Epidermal melanocyte (primary cell): ENCODE measurements at regions not wholly inside any gene's neighbourhood (a gene's known extent, or its start where the extent isn't known, plus 50 kb on each side); places are given as distances from the start of the nearest gene placed in this dataset.

Source experiments
- DNase-seq: peaks from one replicate; pipeline ENCODE4 v3.0.0; 2011; ENCODE audit warnings: low spot score; ENCODE audit not compliant: insufficient read length

DNA sequence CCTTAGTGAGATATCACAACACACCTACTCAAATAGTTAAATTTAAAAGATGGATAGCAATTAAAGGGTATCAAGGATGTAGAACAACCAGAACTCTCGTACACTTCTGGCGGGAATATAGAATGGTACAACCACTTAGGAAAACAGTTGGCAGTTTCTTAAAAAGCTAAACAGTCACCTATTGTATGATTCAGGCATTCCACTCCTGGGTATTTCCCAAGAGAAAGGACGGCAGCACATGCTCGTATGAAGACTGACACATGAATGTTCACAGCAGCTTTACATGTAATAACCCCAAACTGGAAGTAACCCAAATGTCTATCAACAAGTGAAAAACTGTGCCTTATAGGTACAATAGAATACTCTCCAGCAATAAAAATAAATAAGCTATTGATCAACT lies 465.2 kb downstream of the VRK1 start:
- DNase-seq: no peak

DNA sequence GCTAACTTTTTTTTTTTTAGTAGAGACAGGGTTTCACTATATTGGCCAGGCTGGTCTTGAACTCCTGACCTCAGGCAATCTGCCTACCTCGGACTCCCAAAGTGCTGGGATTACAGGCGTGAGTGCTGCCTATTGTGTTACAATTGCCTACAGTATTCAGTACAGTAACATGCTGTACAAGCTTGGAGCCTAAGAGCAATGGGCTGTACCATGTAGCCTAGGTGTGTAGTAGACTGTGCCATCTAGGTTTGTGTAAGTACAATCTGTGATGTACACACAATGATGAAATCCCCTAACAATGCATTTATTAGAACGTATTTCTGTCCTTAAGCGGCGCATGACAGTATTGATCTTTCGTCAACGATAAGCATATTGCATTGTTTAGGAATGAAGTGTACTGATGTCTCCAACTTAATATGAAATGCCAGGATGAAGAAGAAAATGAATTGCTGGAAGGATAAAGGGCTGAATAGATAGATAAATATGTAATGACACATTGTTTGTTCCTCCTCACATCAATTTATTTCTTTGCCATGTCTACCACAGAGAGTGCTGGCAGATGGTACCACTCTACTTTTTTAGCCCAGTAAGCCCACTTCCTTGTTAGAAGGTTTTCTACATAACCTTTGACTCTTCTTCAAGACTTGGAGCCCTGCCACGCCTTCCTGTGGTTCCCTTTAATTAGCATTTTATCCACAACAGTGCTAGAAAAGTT lies 467.5 kb downstream of the VRK1 start:
- DNase-seq: no peak

DNA sequence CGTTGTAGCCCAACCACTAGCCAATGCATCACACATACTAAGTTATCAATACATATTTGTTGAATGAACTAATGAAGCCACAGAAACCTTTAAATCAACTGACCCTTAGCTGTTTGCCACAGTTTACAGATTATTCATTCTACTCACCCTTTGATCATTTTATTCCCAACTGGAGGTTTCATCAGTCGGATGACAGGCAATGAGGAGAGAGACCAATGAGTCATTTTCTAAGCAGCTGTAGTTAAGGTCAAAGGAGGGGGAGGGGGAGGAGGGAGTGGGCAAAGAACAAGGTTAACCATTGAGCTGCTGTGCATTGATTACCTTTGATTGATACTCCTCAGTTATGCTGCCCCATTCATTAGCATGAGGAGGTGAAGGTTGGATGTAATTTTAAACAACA lies 469.5 kb downstream of the VRK1 start:
- DNase-seq: no peak

DNA sequence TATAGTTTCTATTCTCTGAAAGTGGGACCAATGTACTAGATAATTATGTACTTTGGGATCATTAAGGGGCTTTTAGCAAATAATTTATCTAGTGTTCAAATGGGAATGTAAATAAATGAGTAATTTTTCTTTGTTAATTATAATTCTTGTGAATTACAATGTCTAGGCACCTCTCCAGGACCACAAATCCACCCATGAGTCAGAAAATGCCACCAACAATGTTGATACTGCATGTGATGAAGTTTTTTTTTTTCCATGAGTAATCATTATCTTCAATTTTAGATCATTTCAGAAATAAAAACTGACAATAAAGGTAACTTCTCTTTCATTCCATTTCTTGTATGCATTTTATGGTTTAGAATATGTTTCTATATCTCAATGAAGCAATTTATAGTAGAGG lies 470.3 kb downstream of the VRK1 start:
- no peak for DNase-seq

DNA sequence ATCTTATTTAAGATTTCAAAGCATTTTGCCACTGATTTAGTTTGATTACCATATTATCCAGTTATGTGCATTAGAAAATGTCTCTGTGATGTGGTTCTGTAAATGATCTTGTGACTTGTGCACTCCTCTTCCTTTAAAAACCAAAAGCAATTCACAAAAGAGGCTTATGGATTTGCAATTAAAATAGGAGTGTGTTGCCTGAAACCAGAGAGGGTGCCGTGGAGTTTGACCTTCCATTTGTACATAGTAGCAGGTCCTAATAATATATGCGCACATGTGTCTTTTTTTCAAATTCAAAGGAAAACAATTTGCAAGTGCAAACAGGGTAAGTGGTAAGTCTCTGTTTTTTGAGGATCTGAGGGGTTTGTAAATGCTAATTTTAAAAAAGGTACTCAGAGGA lies 470.9 kb downstream of the VRK1 start:
- no peak for DNase-seq

DNA sequence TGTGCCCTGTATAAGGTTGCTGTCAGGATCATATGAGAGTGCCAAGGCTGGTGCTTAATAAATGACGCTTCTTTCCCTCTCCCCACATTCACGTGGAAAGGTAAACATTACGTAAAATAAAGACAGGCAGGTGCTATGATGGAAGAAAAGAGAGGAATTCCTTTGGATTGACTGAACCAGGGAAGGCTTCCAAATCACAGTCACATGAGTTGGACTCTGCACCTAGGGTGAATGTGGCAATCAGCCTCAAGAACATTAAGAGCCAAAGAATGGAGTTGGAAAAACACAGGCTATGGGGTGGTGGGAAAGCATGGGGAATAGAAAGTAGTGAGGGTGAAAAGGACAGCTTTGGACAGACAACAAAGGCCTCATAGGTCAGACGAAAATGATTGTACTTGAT lies 473.1 kb downstream of the VRK1 start:
- DNase-seq: no peak

DNA sequence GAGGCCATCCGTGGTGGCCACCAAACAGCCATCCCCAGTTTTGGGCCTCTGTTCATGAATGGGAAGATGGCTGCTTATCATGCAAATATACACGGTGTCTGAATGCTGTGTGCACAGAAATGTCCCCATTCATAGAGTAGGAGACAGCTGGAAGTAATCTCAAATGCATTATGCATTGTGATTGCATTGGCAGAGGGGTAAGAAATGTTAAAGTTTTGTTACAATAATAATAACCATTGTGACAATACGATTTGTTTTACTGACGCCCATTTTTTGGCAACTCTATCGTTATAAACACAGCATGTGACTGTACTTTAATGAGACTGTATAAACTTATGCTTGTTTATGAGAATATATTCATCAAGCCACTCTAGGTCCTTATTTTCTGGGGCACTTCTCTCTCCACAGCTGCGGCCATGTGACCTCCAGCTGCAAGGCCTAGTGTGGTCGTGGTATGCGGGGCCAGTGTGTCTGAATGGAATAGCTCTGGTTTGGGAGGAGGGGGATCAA lies 474.3 kb downstream of the VRK1 start:
- no peak for DNase-seq

DNA sequence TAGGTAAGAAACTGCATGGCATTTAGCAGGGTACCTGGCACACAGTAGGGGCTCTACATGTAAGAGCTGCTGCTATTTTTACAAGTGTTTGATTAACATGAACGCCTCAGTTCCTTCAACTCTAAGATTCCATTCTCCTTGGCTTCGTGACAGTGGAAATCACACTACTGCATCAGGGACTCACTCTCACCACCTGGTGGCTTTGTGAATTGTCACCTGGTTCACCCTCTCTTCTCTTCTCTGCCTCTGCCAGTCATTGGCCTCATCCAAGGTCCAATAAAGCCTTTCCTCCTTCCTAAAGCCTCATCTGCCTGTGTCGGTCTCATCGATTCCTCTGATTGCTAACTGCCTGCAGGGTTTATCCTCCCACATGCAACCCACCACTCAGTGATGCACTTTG lies 476.4 kb downstream of the VRK1 start:
- no peak for DNase-seq

DNA sequence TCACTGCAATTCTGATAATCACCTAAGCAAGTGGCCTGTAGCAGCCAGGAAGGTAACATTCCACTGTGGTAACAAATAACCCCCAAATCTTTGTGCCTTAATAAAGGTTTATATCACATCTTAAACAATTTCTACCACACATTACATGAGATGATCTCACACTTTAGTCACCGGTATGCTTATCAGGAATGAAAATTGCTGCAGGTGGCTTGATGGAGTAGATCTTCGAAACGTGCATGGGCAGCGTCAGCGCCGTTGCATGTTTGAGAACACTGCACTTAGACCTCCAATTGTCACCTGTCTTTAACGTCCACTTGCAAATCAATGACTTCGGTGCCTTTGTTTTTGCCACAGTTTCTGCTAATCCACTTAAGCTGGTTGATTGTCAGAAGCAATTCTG lies 477.4 kb downstream of the VRK1 start:
- no peak for DNase-seq

DNA sequence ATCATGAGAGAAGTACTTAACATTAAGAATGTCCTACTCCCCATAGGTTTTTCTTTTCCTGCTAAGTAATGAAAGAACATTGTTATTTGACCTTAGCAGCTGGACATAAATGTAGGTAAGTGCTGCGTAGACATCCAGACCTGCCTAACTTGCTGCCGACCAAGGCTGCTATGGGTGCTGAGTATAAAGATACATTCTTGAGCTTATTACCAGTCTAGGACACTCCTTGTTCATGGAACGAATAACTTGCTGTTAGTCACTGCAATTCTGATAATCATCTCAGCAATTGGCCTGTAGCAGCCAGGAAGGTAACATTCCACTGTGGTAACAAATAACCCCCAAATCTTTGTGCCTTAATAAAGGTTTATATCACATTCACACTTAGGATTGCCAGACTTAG lies 478.1 kb downstream of the VRK1 start:
- DNase-seq: no peak

DNA sequence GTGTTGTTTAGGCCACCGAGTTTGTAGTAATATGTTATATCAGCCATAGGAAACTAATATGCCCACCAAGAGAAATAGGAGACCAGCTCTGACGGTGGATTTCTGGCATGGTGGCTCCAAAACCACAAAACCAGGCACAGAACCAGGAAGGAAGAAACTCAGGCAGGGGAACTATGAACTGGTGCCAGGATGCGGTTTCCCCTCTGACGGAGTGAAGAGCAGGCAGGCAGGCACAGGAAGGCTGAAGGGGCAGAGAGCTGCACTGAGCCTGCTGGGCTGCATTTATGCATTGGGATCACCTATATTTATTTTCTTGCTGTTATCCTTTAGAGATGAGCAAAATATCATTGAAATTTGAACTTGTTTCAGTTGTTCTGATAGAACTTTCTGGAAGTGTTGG lies 479.4 kb downstream of the VRK1 start:
- DNase-seq: no peak

DNA sequence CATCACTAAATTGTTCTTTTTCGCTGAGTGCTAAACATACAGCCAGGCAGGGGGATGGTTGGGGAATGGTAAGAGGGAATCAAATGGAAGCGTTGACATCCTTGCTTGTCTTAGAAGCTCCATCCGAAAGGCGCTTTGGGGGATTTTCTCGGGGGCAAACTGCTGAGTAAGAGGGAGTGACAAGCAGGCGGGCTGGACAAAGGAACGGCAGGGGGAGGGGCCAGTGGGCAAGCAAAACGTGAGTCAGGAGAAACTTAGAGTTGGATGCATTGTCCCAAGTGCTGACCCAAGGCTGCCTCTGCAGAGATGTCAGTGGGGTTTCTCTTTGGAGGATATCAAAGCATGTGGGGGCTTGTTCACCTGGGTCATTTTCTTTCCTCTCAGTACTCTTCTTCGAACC lies 480.5 kb downstream of the VRK1 start:
- no peak for DNase-seq

DNA sequence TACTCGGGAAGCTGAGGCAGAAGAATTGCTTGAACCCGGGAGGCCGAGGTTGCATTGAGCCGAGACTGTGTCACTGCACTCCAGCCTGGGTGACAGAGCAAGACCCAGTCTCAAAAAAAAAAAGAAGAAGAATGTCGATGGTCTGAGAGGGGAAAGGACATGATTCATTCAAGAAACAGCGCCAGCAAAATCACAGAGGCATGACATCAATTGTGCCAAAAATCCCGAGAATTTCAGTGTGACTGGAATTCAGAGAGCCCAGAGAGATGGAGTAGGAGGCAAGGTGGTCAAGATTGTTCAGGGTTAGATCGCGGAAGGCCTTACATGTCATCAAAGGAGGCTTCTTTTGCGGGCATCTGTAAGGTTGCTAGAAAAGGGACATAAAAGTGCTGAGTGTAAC lies 483.3 kb downstream of the VRK1 start:
- DNase-seq: no peak

DNA sequence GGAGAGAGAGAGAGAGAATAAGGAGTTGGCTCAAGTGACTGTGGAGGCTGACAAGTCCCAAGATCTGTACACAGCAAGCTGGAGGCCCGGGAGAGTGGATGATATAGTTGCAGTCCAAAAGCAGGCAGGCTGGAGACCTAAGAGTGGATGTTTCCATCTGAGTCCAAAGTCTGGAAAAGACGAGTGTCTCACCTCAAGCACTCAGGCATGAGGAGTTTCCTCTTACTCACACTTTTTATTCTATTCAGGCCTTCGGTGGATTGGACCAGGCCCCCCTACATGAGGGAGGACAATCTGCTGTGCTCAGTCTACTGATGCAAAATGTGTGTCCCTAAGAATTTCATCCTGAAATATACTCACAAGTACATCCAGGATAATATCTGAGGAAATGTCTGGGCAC lies 484.6 kb downstream of the VRK1 start:
- no peak for DNase-seq

DNA sequence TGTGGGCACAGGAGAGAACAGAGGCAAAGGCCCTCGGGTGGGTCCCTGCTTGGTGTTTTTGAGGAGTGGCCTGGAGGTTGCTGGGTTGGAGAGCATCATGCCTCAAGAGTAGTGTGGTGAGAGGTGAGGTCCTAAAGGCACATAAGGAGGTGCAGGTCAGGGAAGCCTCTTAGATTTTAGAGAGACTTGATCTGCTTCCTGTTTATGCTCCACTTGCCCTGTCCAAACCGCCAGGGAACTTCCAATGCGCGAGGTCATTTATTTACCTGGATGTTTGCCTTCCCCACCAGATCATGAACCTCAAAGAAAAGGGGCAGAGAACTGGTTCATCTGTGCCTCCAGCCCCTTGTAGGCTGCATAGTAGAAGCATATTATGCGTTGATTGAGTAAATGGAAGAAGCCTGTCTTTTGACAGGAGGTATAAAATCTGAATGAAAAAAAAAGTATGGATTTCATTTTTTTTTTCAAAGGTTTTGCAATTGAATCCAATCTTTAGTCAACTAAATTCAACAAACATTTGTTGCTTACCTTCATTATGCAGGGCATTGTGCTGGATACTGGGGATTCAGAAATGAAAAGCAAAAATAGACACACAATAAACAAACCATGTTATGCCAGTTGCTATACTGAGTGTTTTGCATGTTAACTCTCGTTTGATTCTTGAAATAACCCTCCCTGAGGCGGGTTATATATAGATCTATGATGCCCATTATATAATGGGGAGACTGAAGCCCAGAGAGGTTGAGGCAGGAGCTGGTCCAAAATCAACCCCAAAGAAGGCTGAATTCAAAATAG lies 485.2 kb downstream of the VRK1 start:
- no peak for DNase-seq

DNA sequence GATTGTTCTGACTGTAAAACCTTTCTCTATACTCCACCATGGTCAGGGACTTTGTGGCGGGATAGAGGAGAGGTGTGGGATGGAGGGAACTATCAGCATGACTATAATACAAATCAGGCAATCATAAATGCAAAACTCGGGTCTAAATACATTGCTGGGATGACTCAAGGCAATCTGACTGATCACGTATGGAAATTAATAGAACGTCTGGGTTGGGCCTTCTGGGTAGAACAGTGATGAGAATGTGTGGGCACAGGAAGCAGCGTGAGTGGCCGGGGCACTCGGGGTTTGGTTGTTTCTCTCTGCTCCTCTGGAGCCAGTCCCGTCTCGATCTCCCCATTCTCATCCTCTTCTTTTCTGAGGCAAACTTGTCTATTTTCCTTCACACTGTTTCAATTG lies 485.8 kb downstream of the VRK1 start:
- DNase-seq: no peak

DNA sequence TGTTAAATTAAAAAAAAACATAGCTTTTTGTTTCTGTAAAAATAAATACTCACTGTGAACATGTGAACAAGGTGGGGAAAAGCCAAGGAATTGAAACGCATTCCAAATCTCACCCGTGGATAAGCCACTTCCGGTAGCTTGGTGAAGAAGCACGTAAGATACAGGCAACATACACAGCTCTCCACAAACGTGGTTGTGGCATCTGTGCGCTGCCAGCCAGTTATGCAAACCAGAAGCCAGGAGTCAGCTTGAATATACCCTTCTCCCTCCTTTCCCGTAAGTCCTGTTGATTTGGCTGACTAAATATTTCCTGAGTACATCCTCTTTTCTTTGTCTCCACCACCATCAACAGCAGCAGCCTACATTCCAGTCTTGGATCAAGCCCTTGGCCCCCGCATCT lies 486.2 kb downstream of the VRK1 start:
- DNase-seq: no peak

DNA sequence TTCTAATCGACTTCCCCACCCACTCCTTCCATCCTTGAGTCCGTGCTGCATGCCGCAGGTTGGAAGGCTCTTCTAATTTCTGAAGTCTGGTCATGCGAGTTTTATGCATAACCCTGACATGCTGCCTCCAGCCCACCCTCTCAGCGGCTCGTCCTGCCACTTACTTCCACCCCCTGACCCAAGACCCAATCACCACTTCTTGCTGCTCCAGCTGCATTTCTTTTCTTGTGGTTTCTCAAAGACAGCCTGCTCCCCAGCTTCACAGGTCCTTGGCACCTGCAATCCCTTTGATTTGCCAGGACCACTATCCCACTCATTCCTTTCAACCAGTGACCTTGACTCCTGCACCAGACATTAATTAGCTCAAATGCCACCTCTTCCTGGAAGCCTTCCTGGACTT lies 486.7 kb downstream of the VRK1 start:
- DNase-seq: no peak

DNA sequence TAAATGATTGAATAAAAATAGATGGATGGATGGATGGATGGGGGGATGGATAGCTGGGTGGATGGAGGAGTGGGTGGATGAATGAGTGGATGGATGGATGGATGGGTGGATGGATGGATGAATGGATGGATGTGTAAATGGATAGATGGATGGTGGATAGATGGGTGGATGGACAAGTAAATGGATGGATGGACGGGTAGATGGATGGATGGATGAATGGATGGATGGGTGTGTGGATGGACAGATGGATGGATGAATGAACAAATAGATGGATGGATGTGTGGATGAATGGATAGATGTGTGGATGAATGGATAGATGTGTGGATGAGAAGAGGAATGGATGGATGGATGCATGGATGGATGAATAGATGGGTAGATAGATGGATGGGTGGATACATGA lies 490.8 kb downstream of the VRK1 start:
- no peak for DNase-seq

DNA sequence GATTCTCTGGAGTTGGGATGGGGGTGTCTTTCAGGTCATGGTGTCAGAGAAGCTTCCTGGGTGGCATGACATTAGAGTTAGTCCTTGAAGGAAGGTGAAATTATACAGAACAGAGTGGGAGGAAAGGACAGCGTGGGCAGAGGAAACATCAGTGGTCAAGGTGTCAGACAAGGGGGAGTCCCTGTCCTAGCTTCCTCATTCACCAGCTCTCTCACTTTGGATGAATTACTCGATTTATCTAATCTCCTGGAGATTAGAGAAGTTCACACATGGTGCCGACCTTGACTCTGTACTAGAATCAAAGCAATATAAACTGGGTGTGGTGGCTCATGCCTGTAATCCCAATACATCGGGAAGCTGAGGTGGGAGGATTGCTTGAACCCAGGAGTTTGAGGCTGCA lies 492.9 kb downstream of the VRK1 start:
- DNase-seq: no peak

DNA sequence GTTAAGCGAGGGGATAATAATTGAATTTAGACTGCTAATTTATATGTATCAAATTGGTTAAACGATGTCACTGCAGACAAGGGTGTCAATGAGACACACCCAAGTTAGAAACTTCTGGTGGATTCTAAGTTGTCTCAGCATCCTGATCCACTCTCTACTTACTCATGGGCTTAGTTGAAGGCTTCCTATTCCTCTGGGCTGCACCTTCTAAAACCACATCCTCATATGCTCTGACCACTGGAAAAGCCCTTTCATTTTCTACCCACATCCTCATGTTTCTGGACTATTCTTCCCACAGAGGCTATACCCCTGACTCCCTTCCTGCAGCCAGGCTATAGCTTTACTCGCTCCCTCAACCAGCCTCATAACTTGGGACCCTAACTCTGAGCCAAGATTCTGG lies 493.8 kb downstream of the VRK1 start:
- no peak for DNase-seq

DNA sequence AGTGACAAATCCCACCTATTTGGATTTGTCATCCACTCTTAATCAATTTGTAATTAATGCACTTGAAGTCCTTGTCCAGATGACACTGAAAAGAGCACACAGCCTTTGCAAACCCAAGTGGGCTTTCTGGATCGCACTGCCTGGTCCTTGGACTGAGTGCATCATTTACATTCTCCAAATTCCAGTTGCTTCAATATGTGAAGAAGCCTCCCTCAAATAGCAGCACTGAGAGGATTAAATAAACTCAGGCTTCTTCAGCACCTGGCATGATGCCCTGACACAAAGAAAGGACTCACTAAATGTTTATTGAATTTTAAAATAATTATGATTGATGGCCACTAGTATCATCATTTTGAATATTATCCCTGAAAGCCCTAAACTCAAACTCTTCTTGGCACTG lies 496.5 kb downstream of the VRK1 start:
- no peak for DNase-seq

DNA sequence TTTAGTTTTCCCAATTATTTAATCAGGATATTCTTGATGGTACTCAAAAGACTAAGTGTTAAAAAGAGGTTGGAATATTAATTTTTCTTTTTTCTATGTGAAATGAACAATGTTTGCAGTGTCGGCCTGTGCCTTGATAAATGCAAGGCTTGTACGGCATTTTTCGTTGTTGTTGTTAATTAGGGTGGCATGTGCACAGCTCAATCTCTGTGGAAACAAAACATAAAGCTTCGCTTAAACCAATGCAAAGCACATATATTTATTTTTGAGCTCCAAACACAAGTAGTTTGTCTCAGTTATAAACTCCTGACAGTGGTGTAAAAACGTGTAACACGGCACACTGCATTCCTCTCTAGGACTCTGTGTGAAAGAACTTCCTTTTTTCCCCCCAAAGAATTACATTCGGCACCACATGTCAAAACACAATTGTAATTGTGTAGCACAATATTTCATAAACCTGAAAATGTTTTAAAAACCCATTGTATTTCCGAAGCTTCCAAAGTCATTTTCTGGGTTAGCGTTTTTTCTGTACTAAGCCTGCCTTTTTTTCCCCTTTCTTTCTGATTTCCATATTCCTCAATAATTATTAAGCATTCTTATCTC lies 498.0 kb downstream of the VRK1 start:
- no peak for DNase-seq
